H1 (cell line): ENCODE measurements at regions not wholly inside any gene's neighbourhood (a gene's known extent, or its start where the extent isn't known, plus 50 kb on each side); places are given as distances from the start of the nearest gene placed in this dataset.

Experiments used
- CTCF ChIA-PET: fragments of 300-600 bp; sonication (Branson Sonifier 250); formaldehyde crosslinking; loops from one replicate; lab custom pipeline; 2021; ENCODE audit not compliant: partially characterized antibody; lab: Charles Lee
- POLR2A ChIA-PET: fragments of 300-600 bp; sonication (Branson Sonifier 250); formaldehyde crosslinking; loops from one replicate; lab custom pipeline; 2021; ENCODE audit warnings: inconsistent platforms; ENCODE audit not compliant: partially characterized antibody; lab: Charles Lee
- DNase-seq, 2 experiments: peaks; one replicate each; pipeline versions ENCODE4 v3.0.0 to v3.0.0-alpha.2; 2010 to 2022; ENCODE audit warnings: low spot score in 2 of 2, low read depth in 1 of 2, mixed read lengths in 1 of 2
- FAIRE-seq: peaks from 2 replicates; lab custom pipeline; 2011; peaks lifted over from hg19 to GRCh38; lab: Jason Lieb, UNC
- H2AFZ ChIP-seq: 2 replicates; pipeline ENCODE4 v1.8.1; 2012; ENCODE audit warnings: low read length, inconsistent platforms
- H2AK5ac ChIP-seq: 2 replicates; pipeline ENCODE4 v1.6.1; 2013; ENCODE audit warnings: low read depth, low read length
- H2BK120ac ChIP-seq: replicated peaks from 2 replicates; pipeline ENCODE3; 2013; ENCODE audit warnings: low read depth, low read length, inconsistent platforms
- H2BK12ac ChIP-seq: 2 replicates; pipeline ENCODE4 v1.6.1; 2013; ENCODE audit warnings: low read depth, low read length
- H2BK15ac ChIP-seq: 2 replicates; pipeline ENCODE4 v1.6.1; 2013; ENCODE audit warnings: low read length
- H2BK20ac ChIP-seq: 2 replicates; pipeline ENCODE4 v1.6.1; 2013; ENCODE audit warnings: low read length
- H2BK5ac ChIP-seq: 2 replicates; pipeline ENCODE4 v1.6.1; 2013; ENCODE audit warnings: low read depth, low read length
- H3K14ac ChIP-seq: 2 replicates; pipeline ENCODE4 v1.6.1; 2013; ENCODE audit warnings: inconsistent platforms; ENCODE audit not compliant: insufficient read length
- H3K18ac ChIP-seq: 2 replicates; pipeline ENCODE4 v1.6.1; 2013; ENCODE audit warnings: low read length; ENCODE audit errors: extremely low read depth
- H3K23ac ChIP-seq: 2 replicates; pipeline ENCODE4 v1.6.1; 2013; ENCODE audit warnings: inconsistent platforms; ENCODE audit not compliant: insufficient read length
- H3K23me2 ChIP-seq: 2 replicates; pipeline ENCODE4 v1.6.1; 2013; ENCODE audit warnings: low read depth, low read length
- H3K27ac ChIP-seq: 2 replicates; pipeline ENCODE4 v1.6.1; 2011; ENCODE audit warnings: low read depth, low read length, inconsistent platforms
- H3K27me3 ChIP-seq, 4 experiments: replicated peaks in 1 of 4; 1 replicate in 1 of 4; 2 replicates in 3 of 4; pipeline versions ENCODE4 v1.6.1 to v1.8.1; 2011 to 2013; ENCODE audit warnings: low read length in 3 of 4, mild to moderate bottlenecking in 3 of 4, inconsistent platforms in 2 of 4, mixed read lengths in 2 of 4, moderate library complexity in 1 of 4; ENCODE audit not compliant: control insufficient read depth in 3 of 4, insufficient read depth in 3 of 4; ENCODE audit errors: extremely low read depth in 1 of 4
- H3K36me3 ChIP-seq, 4 experiments: 2 replicates each; pipeline versions ENCODE4 v1.6.1 to v1.8.1; 2011 to 2013; ENCODE audit warnings: mild to moderate bottlenecking in 4 of 4, low read length in 3 of 4, moderate library complexity in 2 of 4, control low read depth in 1 of 4, inconsistent platforms in 1 of 4; ENCODE audit not compliant: insufficient read depth in 4 of 4, control insufficient read depth in 2 of 4
- H3K4ac ChIP-seq: replicated peaks from 2 replicates; pipeline ENCODE3; 2013; ENCODE audit warnings: low read length, low read depth, mixed read lengths, inconsistent platforms; ENCODE audit not compliant: insufficient read length
- H3K4me1 ChIP-seq, 4 experiments: replicated peaks in 1 of 4; 1 replicate in 1 of 4; 2 replicates in 3 of 4; pipeline versions ENCODE4 v1.6.1 to v1.8.1; 2011 to 2013; ENCODE audit warnings: low read length in 3 of 4, inconsistent platforms in 2 of 4, mixed read lengths in 1 of 4; ENCODE audit not compliant: insufficient read depth in 4 of 4, control insufficient read depth in 3 of 4
- H3K4me2 ChIP-seq, 2 experiments: 2 replicates each; pipeline versions ENCODE4 v1.6.1 to v1.8.1; 2011 to 2013; ENCODE audit warnings: low read depth in 2 of 2, low read length in 2 of 2, control low read depth in 1 of 2, inconsistent platforms in 1 of 2, mild to moderate bottlenecking in 1 of 2; ENCODE audit not compliant: insufficient read depth in 1 of 2
- H3K4me3 ChIP-seq, 4 experiments: fragments of 200-600, 300-600 bp in 1 of 4; sonication (generic), shearing (Covaris generic), sonication (Bioruptor Twin) in 1 of 4; 2 replicates each; pipeline versions ENCODE4 v1.5.1 to v1.8.1; 2011 to 2016; ENCODE audit warnings: low read length in 4 of 4, low read depth in 3 of 4, control low read depth in 2 of 4, inconsistent platforms in 2 of 4, mild to moderate bottlenecking in 2 of 4, mixed read lengths in 1 of 4, moderate library complexity in 1 of 4; ENCODE audit not compliant: insufficient read depth in 2 of 4; ENCODE audit errors: extremely low read depth in 1 of 4
- H3K56ac ChIP-seq: replicated peaks from 2 replicates; pipeline ENCODE3; 2013; ENCODE audit warnings: low read depth, mild to moderate bottlenecking, mixed read lengths, low read length, inconsistent platforms; ENCODE audit not compliant: insufficient read length
- H3K79me1 ChIP-seq: 2 replicates; pipeline ENCODE4 v1.6.1; 2013; ENCODE audit warnings: low read depth, low read length, control low read depth
- H3K79me2 ChIP-seq, 2 experiments: 2 replicates each; pipeline versions ENCODE4 v1.6.1 to v1.8.1; 2012 to 2013; ENCODE audit warnings: low read length in 2 of 2, mild to moderate bottlenecking in 2 of 2, inconsistent platforms in 1 of 2; ENCODE audit not compliant: insufficient read depth in 2 of 2, control insufficient read depth in 1 of 2
- H3K9ac ChIP-seq, 4 experiments: replicated peaks in 1 of 4; 1 replicate in 1 of 4; 2 replicates in 3 of 4; pipeline versions ENCODE4 v1.6.1 to v1.8.1; 2011 to 2013; ENCODE audit warnings: low read depth in 3 of 4, low read length in 3 of 4, control low read depth in 2 of 4, mild to moderate bottlenecking in 2 of 4, moderate library complexity in 2 of 4, inconsistent platforms in 1 of 4; ENCODE audit errors: extremely low read depth in 1 of 4
- H3K9me3 ChIP-seq, 2 experiments: 2 replicates each; pipeline versions ENCODE4 v1.6.1 to v1.8.1; 2012 to 2013; ENCODE audit warnings: mild to moderate bottlenecking in 2 of 2, moderate library complexity in 2 of 2, control low read depth in 1 of 2, inconsistent platforms in 1 of 2, low read depth in 1 of 2, low read length in 1 of 2, mixed read lengths in 1 of 2; ENCODE audit not compliant: insufficient read depth in 2 of 2
- H4K20me1 ChIP-seq, 2 experiments: replicated peaks in 1 of 2; 2 replicates each; pipeline versions ENCODE3 to v1.8.1; 2011 to 2013; ENCODE audit warnings: inconsistent platforms in 2 of 2, low read length in 2 of 2, mild to moderate bottlenecking in 1 of 2; ENCODE audit not compliant: insufficient read depth in 2 of 2, control insufficient read depth in 1 of 2
- H4K5ac ChIP-seq: 2 replicates; pipeline ENCODE4 v1.6.1; 2013; ENCODE audit warnings: low read length, low read depth, mixed read lengths, inconsistent platforms; ENCODE audit not compliant: insufficient read length
- H4K8ac ChIP-seq: 2 replicates; pipeline ENCODE4 v1.8.0; 2013; ENCODE audit warnings: mild to moderate bottlenecking, moderate library complexity, low read length, inconsistent platforms; ENCODE audit not compliant: insufficient read depth; ENCODE audit errors: extremely low read depth
- H4K91ac ChIP-seq: replicated peaks from 2 replicates; pipeline ENCODE3; 2013; ENCODE audit warnings: low read length, mixed read lengths, inconsistent platforms; ENCODE audit not compliant: insufficient read length
- SIN3A ChIP-seq, 2 experiments: IDR thresholded peaks in 1 of 2; conservative IDR thresholded peaks in 1 of 2; 2 replicates each; pipeline ENCODE4 v1.6.1; 2011 to 2012; ENCODE audit warnings: low read length in 2 of 2, improper control_type of control experiment in 1 of 2, low read depth in 1 of 2, mild to moderate bottlenecking in 1 of 2
- SIX5 ChIP-seq: IDR thresholded peaks from 2 replicates; pipeline ENCODE4 v1.6.1; 2011; ENCODE audit warnings: mild to moderate bottlenecking, low read depth, low read length
- SRF ChIP-seq: IDR thresholded peaks from 2 replicates; pipeline ENCODE4 v1.6.1; 2011; ENCODE audit warnings: mild to moderate bottlenecking, low read depth, low read length, moderate library complexity
- WGBS, 2 experiments: shearing (Covaris generic) in 1 of 2; methylation state at CpG; one replicate each; pipeline versions ENCODE4 v1.1.6 to v1.1.7; 2013 to 2015; ENCODE audit warnings: low lambda C conversion rate in 2 of 2, mixed read lengths in 2 of 2, inconsistent platforms in 1 of 2, low coverage in 1 of 2, missing lambda C conversion rate in 1 of 2; ENCODE audit not compliant: insufficient replicate concordance in 2 of 2, insufficient coverage in 1 of 2, insufficient read length in 1 of 2; ENCODE audit errors: extremely low coverage in 1 of 2, missing lambda C conversion rate in 1 of 2; 5-methylcytosine and 5-hydroxymethylcytosine counted together

DNA sequence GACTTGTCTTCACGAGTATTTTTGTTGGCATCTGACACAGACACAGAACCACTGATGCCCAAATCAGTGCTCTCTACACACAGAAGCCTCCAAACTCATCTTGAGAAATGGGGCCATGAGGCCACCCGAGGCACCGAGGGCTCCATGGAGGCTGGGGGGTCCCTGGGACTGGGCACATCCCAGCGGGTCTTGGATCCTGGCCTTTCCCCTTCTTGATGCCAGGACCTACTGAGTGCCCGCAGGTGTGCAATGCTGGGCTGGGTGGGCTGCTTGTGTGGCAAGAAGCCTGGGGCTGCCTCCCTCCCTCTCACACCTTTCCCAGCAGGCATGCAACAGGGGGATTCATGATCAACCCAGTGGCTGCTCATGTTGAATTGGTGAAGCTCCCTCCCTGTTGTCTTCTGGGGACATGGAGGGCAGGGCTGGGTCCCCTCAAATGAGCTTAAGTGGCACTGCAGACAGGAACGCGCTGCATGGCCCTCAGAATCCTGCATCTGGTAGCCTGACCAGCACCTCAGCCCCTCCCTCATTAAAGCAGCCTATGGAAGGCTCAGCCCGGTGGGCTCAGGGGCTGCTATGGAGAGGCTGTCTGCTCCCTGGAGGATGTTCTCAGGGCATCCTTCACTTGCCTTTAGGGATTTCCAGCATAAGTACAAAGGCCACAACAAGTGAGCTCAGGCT, 63.7 kb upstream of the SIMC1 start:
- WGBS, 2 experiments: 87% methylated on average over 8 of the region's 8 CpGs; no CpG with 5 or more reads in 1 of the 2 experiments
- Histone ChIP-seq H4K20me1 (no peaks in the 10 kb centered on the region), H4K91ac (no peak overlapping the region), H3K36me3 (no peaks in the 10 kb centered on the region), H3K79me2 (no peaks in the 10 kb centered on the region), H3K23me2 (no peaks in the 10 kb centered on the region), H3K79me1 (no peaks in the 10 kb centered on the region), H2BK12ac (no peak overlapping the region), H3K4me2 (no peak overlapping the region), H2AFZ (no peak overlapping the region), H3K9me3 (peaks cover 0 to 3% of the 10 kb centered on the region in 2 experiments; a peak in 1 of 4 replicates), H3K27me3 (peaks cover 0 to 6% (median 2%) of the 10 kb centered on the region in 4 experiments; a peak in 4 of 7 replicates), H2AK5ac (no peak overlapping the region), H3K4ac (no peak overlapping the region), H3K14ac (no peak overlapping the region), H2BK120ac (no peak overlapping the region), H2BK15ac (no peak overlapping the region), H2BK20ac (no peak overlapping the region), H3K4me1 (no peaks in the 10 kb centered on the region), H3K4me3 (no peak overlapping the region), H3K23ac (no peak overlapping the region), H4K5ac (no peak overlapping the region), H3K18ac (no peak overlapping the region), H3K56ac (no peak overlapping the region), H3K9ac (no peak overlapping the region), H2BK5ac (no peak overlapping the region), H4K8ac (no peak overlapping the region), H3K27ac (no peak overlapping the region)
- ChIA-PET POLR2A (no interaction called here), CTCF (no interaction called here)
- TF ChIP-seq SIN3A (conservative IDR thresholded peaks at IDR 0.05 in 1 of 2, IDR thresholded peaks at IDR 0.05 in 1 of 2; ENCODE audit: low read depth in 1 of 2, low read length in 2 of 2) (no peak), SRF (no peak), SIX5 (no peak)
- DNase-seq (peak in 1 of 2 experiments; percentile 35), FAIRE-seq (no peak)
